GM12878 (cell line): ENCODE measurements at regions not wholly inside any gene's neighbourhood (a gene's known extent, or its start where the extent isn't known, plus 50 kb on each side); places are given as distances from the start of the nearest gene placed in this dataset.

ENCODE experiments used
- CEBPB ChIP-seq, 2 experiments: fragments of 150-350 bp in 1 of 2; IDR thresholded peaks; 2 replicates each; pipeline ENCODE4 v1.6.1; 2012 to 2014; ENCODE audit warnings: low read depth in 2 of 2, low read length in 2 of 2, borderline replicate concordance in 1 of 2, inconsistent platforms in 1 of 2
- GABPA ChIP-seq: IDR thresholded peaks from 2 replicates; pipeline ENCODE4 v1.6.1; 2014; ENCODE audit warnings: antibody characterized with exemption, low read depth, mild to moderate bottlenecking, inconsistent platforms
- HDAC2 ChIP-seq: fragments of 200-600 bp; sonication (generic); IDR thresholded peaks from 2 replicates; pipeline ENCODE4 v1.6.1; 2017
- HDGF ChIP-seq: fragments of 450-650 bp; IDR thresholded peaks from 2 replicates; pipeline ENCODE4 v1.6.1; 2016; ENCODE audit warnings: antibody characterized with exemption
- IRF4 ChIP-seq: IDR thresholded peaks from 2 replicates; pipeline ENCODE4 v1.6.1; 2011; ENCODE audit warnings: low read depth, low read length
- MEF2B ChIP-seq: fragments of 450-650 bp; IDR thresholded peaks from 2 replicates; pipeline ENCODE4 v1.6.1; 2018; ENCODE audit warnings: mild to moderate bottlenecking, moderate library complexity; ENCODE audit not compliant: partially characterized antibody, poor library complexity, severe bottlenecking
- MTA2 ChIP-seq: fragments of 450-650 bp; IDR thresholded peaks from 2 replicates; pipeline ENCODE4 v1.6.1; 2016; ENCODE audit warnings: low read depth, mild to moderate bottlenecking, moderate library complexity
- MXI1 ChIP-seq: fragments of 150-350 bp; IDR thresholded peaks from 2 replicates; pipeline ENCODE4 v1.6.1; 2011; ENCODE audit warnings: low read depth, mild to moderate bottlenecking, inconsistent platforms, low read length, improper control_type of control experiment
- PAX8 ChIP-seq: fragments of 450-650 bp; IDR thresholded peaks from 2 replicates; pipeline ENCODE4 v1.6.1; 2017; ENCODE audit warnings: mild to moderate bottlenecking, moderate library complexity
- POLR2AphosphoS2 ChIP-seq: IDR thresholded peaks from 2 replicates; pipeline ENCODE4 v1.6.1; 2011; ENCODE audit warnings: low read depth, mild to moderate bottlenecking, low read length, improper control_type of control experiment, moderate library complexity
- POLR2AphosphoS5 ChIP-seq: IDR thresholded peaks from 2 replicates; pipeline ENCODE4 v1.6.1; 2011; ENCODE audit warnings: mild to moderate bottlenecking, low read length, inconsistent platforms
- RB1 ChIP-seq: fragments of 450-650 bp; formaldehyde crosslinking; IDR thresholded peaks from 2 replicates; pipeline ENCODE4 v1.6.1; 2017; ENCODE audit warnings: mild to moderate bottlenecking, borderline replicate concordance
- RUNX3 ChIP-seq: IDR thresholded peaks from 2 replicates; pipeline ENCODE4 v1.6.1; 2012; ENCODE audit warnings: low read length, inconsistent platforms
- SIN3A ChIP-seq: IDR thresholded peaks from 2 replicates; pipeline ENCODE4 v1.6.1; 2012; ENCODE audit warnings: low read depth, low read length, improper control_type of control experiment
- STAT3 ChIP-seq: IDR thresholded peaks from 2 replicates; pipeline ENCODE4 v1.6.1; 2011; ENCODE audit warnings: low read depth, low read length, improper control_type of control experiment
- TAF1 ChIP-seq: IDR thresholded peaks from 2 replicates; pipeline ENCODE4 v1.6.1; 2011; ENCODE audit warnings: mild to moderate bottlenecking, low read depth, low read length, borderline replicate concordance
- ZNF217 ChIP-seq: fragments of 450-650 bp; IDR thresholded peaks from 2 replicates; pipeline ENCODE4 v1.6.1; 2017; ENCODE audit warnings: antibody characterized with exemption, mild to moderate bottlenecking
- TF ChIP-seq, protein P1 (sequence below): fragments of 450-650 bp; IDR thresholded peaks from 2 replicates; pipeline ENCODE4 v1.6.1; 2017; ENCODE audit warnings: mild to moderate bottlenecking
- TF ChIP-seq, protein P2 (sequence below): fragments of 450-650 bp; IDR thresholded peaks from 2 replicates; pipeline ENCODE4 v1.6.1; 2017; ENCODE audit warnings: mild to moderate bottlenecking, moderate library complexity
- TF ChIP-seq, protein P3 (sequence below): fragments of 150-350 bp; IDR thresholded peaks from 2 replicates; pipeline ENCODE4 v1.6.1; 2014; ENCODE audit warnings: mild to moderate bottlenecking, low read depth, low read length
- TF ChIP-seq, protein P4 (sequence below): IDR thresholded peaks from 2 replicates; pipeline ENCODE4 v1.6.1; 2011; ENCODE audit warnings: low read depth, low read length, improper control_type of control experiment, borderline replicate concordance
- TF ChIP-seq, protein P5 (sequence below): fragments of 450-650 bp; IDR thresholded peaks from 2 replicates; pipeline ENCODE4 v1.6.1; 2014; ENCODE audit warnings: mild to moderate bottlenecking

GRCh38 chr4:78707268-78707667, 68.9 kb upstream of the BMP2K start (continued):
- TF ChIP-seq TAF1 (no peak), MTA2 (peak; percentile 43; the same call in 1 of the 2 replicates), SIN3A (no peak), MEF2B (peak; percentile 19), GABPA (no peak), MXI1 (no peak), HDAC2 (no peak), RUNX3 (peak; percentile 20; the same call in 1 of the 2 replicates), RB1 (no peak), POLR2AphosphoS2 (no peak), CEBPB (IDR thresholded peaks at IDR 0.05; ENCODE audit: borderline replicate concordance in 1 of 2, low read depth in 2 of 2, low read length in 2 of 2) (no peak), POLR2AphosphoS5 (no peak), STAT3 (no peak), IRF4 (no peak), HDGF (no peak), ZNF217 (no peak), PAX8 (no peak)
- TF ChIP-seq, protein P1, sequence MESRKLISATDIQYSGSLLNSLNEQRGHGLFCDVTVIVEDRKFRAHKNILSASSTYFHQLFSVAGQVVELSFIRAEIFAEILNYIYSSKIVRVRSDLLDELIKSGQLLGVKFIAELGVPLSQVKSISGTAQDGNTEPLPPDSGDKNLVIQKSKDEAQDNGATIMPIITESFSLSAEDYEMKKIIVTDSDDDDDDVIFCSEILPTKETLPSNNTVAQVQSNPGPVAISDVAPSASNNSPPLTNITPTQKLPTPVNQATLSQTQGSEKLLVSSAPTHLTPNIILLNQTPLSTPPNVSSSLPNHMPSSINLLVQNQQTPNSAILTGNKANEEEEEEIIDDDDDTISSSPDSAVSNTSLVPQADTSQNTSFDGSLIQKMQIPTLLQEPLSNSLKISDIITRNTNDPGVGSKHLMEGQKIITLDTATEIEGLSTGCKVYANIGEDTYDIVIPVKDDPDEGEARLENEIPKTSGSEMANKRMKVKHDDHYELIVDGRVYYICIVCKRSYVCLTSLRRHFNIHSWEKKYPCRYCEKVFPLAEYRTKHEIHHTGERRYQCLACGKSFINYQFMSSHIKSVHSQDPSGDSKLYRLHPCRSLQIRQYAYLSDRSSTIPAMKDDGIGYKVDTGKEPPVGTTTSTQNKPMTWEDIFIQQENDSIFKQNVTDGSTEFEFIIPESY: no peak
- TF ChIP-seq, protein P2, sequence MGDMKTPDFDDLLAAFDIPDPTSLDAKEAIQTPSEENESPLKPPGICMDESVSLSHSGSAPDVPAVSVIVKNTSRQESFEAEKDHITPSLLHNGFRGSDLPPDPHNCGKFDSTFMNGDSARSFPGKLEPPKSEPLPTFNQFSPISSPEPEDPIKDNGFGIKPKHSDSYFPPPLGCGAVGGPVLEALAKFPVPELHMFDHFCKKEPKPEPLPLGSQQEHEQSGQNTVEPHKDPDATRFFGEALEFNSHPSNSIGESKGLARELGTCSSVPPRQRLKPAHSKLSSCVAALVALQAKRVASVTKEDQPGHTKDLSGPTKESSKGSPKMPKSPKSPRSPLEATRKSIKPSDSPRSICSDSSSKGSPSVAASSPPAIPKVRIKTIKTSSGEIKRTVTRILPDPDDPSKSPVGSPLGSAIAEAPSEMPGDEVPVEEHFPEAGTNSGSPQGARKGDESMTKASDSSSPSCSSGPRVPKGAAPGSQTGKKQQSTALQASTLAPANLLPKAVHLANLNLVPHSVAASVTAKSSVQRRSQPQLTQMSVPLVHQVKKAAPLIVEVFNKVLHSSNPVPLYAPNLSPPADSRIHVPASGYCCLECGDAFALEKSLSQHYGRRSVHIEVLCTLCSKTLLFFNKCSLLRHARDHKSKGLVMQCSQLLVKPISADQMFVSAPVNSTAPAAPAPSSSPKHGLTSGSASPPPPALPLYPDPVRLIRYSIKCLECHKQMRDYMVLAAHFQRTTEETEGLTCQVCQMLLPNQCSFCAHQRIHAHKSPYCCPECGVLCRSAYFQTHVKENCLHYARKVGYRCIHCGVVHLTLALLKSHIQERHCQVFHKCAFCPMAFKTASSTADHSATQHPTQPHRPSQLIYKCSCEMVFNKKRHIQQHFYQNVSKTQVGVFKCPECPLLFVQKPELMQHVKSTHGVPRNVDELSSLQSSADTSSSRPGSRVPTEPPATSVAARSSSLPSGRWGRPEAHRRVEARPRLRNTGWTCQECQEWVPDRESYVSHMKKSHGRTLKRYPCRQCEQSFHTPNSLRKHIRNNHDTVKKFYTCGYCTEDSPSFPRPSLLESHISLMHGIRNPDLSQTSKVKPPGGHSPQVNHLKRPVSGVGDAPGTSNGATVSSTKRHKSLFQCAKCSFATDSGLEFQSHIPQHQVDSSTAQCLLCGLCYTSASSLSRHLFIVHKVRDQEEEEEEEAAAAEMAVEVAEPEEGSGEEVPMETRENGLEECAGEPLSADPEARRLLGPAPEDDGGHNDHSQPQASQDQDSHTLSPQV: no peak
- TF ChIP-seq, protein P3, sequence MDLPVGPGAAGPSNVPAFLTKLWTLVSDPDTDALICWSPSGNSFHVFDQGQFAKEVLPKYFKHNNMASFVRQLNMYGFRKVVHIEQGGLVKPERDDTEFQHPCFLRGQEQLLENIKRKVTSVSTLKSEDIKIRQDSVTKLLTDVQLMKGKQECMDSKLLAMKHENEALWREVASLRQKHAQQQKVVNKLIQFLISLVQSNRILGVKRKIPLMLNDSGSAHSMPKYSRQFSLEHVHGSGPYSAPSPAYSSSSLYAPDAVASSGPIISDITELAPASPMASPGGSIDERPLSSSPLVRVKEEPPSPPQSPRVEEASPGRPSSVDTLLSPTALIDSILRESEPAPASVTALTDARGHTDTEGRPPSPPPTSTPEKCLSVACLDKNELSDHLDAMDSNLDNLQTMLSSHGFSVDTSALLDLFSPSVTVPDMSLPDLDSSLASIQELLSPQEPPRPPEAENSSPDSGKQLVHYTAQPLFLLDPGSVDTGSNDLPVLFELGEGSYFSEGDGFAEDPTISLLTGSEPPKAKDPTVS: no peak
- TF ChIP-seq, protein P4, sequence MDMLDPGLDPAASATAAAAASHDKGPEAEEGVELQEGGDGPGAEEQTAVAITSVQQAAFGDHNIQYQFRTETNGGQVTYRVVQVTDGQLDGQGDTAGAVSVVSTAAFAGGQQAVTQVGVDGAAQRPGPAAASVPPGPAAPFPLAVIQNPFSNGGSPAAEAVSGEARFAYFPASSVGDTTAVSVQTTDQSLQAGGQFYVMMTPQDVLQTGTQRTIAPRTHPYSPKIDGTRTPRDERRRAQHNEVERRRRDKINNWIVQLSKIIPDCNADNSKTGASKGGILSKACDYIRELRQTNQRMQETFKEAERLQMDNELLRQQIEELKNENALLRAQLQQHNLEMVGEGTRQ: no peak
- TF ChIP-seq, protein P5, sequence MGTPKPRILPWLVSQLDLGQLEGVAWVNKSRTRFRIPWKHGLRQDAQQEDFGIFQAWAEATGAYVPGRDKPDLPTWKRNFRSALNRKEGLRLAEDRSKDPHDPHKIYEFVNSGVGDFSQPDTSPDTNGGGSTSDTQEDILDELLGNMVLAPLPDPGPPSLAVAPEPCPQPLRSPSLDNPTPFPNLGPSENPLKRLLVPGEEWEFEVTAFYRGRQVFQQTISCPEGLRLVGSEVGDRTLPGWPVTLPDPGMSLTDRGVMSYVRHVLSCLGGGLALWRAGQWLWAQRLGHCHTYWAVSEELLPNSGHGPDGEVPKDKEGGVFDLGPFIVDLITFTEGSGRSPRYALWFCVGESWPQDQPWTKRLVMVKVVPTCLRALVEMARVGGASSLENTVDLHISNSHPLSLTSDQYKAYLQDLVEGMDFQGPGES: no peak
